Stimulated activated CD8-positive, alpha-beta memory T cell treated with anti-CD3 and anti-CD28 coated beads, Interleukin-7, amount 100 ng/mL, for 48 hours (primary cell): ENCODE measurements at regions not wholly inside any gene's neighbourhood (a gene's known extent, or its start where the extent isn't known, plus 50 kb on each side); places are given as distances from the start of the nearest gene placed in this dataset.

ENCODE experiments used
- DNase-seq, 2 donors: peaks; one replicate each; pipeline ENCODE4 v3.0.0-alpha.2; 2020; ENCODE audit warnings: low read depth in 1 of 2; ENCODE audit errors: extremely low read depth in 1 of 2

GRCh38 chr2:38207168-38207567 is 131.2 kb upstream of the CYP1B1 start:
- no peak for DNase-seq

GRCh38 chr2:38203446-38203810 is 127.5 kb upstream of the CYP1B1 start:
- DNase-seq: no peak

- no peak for DNase-seq
These were observed 126.9 kb upstream of the CYP1B1 start for GRCh38 chr2:38202713-38203445.

- DNase-seq: no peak
These were observed 125.8 kb upstream of the CYP1B1 start for GRCh38 chr2:38201784-38202183.

- DNase-seq: no peak
These were observed 124.6 kb upstream of the CYP1B1 start for GRCh38 chr2:38200598-38200997.

- DNase-seq: no peak
These were observed 123.2 kb upstream of the CYP1B1 start for GRCh38 chr2:38199127-38199526.

- DNase-seq: no peak
These were observed 118.8 kb upstream of the CYP1B1 start for GRCh38 chr2:38194751-38195150.

GRCh38 chr2:38192976-38193375 is 117.0 kb upstream of the CYP1B1 start:
- DNase-seq: no peak

GRCh38 chr2:38192046-38192445 is 116.1 kb upstream of the CYP1B1 start:
- no peak for DNase-seq

- DNase-seq: no peak
These were observed 115.6 kb upstream of the CYP1B1 start for GRCh38 chr2:38191516-38191915.

- no peak for DNase-seq
These were observed 114.7 kb upstream of the CYP1B1 start for GRCh38 chr2:38190542-38191218.

- DNase-seq: no peak
These were observed 111.6 kb upstream of the CYP1B1 start for GRCh38 chr2:38187541-38188011.

GRCh38 chr2:38185012-38185491 is 109.1 kb upstream of the CYP1B1 start:
- DNase-seq: no peak

GRCh38 chr2:38182492-38183003 is 106.6 kb upstream of the CYP1B1 start:
- DNase-seq: no peak

- DNase-seq: no peak
These were observed 106.0 kb upstream of the CYP1B1 start for GRCh38 chr2:38181806-38182491.

- DNase-seq: no peak
These were observed 104.8 kb upstream of the CYP1B1 start for GRCh38 chr2:38180754-38181153.

- no peak for DNase-seq
These were observed 102.8 kb upstream of the CYP1B1 start for GRCh38 chr2:38178556-38179419.

- no peak for DNase-seq
These were observed 102.2 kb upstream of the CYP1B1 start for GRCh38 chr2:38178119-38178518.

GRCh38 chr2:38176619-38177021 is 100.7 kb upstream of the CYP1B1 start:
- DNase-seq: no peak

GRCh38 chr2:38174646-38175423 is 98.9 kb upstream of the CYP1B1 start:
- DNase-seq: no peak
